Upper lobe of left lung (tissue), 6 donors: ENCODE measurements at regions not wholly inside any gene's neighbourhood (a gene's known extent, or its start where the extent isn't known, plus 50 kb on each side); places are given as distances from the start of the nearest gene placed in this dataset.

Experiments
- ATAC-seq, 2 donors: fragments of 200-7000 bp; cut with Tn5 transposase; one replicate each; pipeline ENCODE4 v1.9.1; 2022; ENCODE audit warnings: mild to moderate bottlenecking in 2 of 2, moderate library complexity in 2 of 2; ENCODE audit not compliant: low FRiP score in 2 of 2
- DNase-seq, 2 donors: peaks; one replicate each; pipeline ENCODE4 v3.0.0-alpha.2; 2019 to 2020
- H3K27ac ChIP-seq, 4 donors: fragments of 200-600 bp; sonication (generic); one replicate each; pipeline ENCODE4 v1.5.1; 2016 to 2019
- H3K27me3 ChIP-seq, 4 donors: fragments of 200-600 bp; sonication (generic); one replicate each; pipeline ENCODE4 v1.5.1; 2017 to 2019
- H3K36me3 ChIP-seq, 4 donors: fragments of 200-600 bp; sonication (generic); one replicate each; pipeline ENCODE4 v1.5.1; 2016 to 2019
- H3K4me1 ChIP-seq, 4 donors: fragments of 200-600 bp; sonication (generic); one replicate each; pipeline ENCODE4 v1.5.1; 2018 to 2019
- H3K4me3 ChIP-seq, 4 donors: fragments of 200-600 bp; sonication (generic); one replicate each; pipeline ENCODE4 v1.5.1; 2017 to 2019; ENCODE audit warnings: mild to moderate bottlenecking in 2 of 4, moderate library complexity in 1 of 4
- H3K9me3 ChIP-seq, 4 donors: fragments of 200-600 bp; sonication (generic); one replicate each; pipeline ENCODE4 v1.5.1; 2018 to 2019
- CTCF ChIP-seq, 6 experiments: fragments of 450-650 bp in 4 of 6; fragments of 200-600 bp in 2 of 6; sonication (generic) in 2 of 6; IDR thresholded peaks; one replicate each; pipeline ENCODE4 v1.5.1; 2016 to 2019; ENCODE audit warnings: antibody characterized with exemption in 6 of 6
- EP300 ChIP-seq, 4 donors: sonication (generic); formaldehyde crosslinking; IDR thresholded peaks; one replicate each; pipeline ENCODE4 v1.5.1; 2017; ENCODE audit warnings: antibody characterized with exemption in 4 of 4, control low read depth in 2 of 4
- POLR2A ChIP-seq, 4 donors: fragments of 450-650 bp; IDR thresholded peaks; one replicate each; pipeline ENCODE4 v1.5.1; 2016 to 2017; ENCODE audit warnings: antibody characterized with exemption in 4 of 4, mild to moderate bottlenecking in 2 of 4
- POLR2AphosphoS5 ChIP-seq, 2 donors: sonication (generic); formaldehyde crosslinking; IDR thresholded peaks; one replicate each; pipeline ENCODE4 v1.5.1; 2017; ENCODE audit warnings: antibody characterized with exemption in 2 of 2
- WGBS, 2 donors: methylation state at CpG; one replicate each; pipeline ENCODE4 v1.1.5; 2017 to 2018; 5-methylcytosine and 5-hydroxymethylcytosine counted together
- donor health status: DM: no; HTN: no; CAD: no; lungs with moderate emphysema.
- donor health status: DM: no; HTN: yes; CAD: no; lungs with severe emphysema.

GRCh38 chr5:163815240-163815791 is 309.9 kb downstream of the MAT2B start:
- Histone ChIP-seq H3K27me3 (no peaks in the 10 kb centered on the region), H3K27ac (no peak overlapping the region), H3K9me3 (no peaks in the 10 kb centered on the region), H3K4me3 (no peak overlapping the region), H3K4me1 (no peaks in the 10 kb centered on the region), H3K36me3 (no peaks in the 10 kb centered on the region)
- ATAC-seq = no peak
- TF ChIP-seq CTCF (IDR thresholded peaks at IDR 0.05) (no peak), POLR2AphosphoS5 (IDR thresholded peaks at IDR 0.05) (no peak), EP300 (IDR thresholded peaks at IDR 0.05) (no peak), POLR2A (IDR thresholded peaks at IDR 0.05) (no peak)
- no peak for DNase-seq

DNA sequence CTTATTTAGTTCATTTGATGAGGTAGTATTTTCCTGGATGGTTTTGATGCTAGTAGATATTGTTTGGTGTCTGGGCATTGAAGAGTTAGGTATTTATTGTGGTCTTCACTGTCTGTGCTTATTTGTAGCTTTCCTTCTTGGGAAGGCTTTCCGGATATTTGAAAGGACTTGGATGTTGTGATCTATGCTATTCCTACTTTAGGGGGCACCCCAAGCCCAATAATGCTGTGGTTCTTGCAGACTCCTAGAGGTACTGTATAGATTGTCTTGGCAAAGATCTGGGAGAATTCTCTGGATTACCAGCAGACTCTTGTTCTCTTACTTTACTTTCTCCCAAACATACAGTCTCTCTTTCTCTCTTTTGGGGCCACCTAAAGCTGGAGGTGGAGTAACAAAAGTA is 315.7 kb downstream of the MAT2B start:
- TF ChIP-seq EP300 (IDR thresholded peaks at IDR 0.05) (no peak), POLR2AphosphoS5 (IDR thresholded peaks at IDR 0.05) (no peak), POLR2A (IDR thresholded peaks at IDR 0.05) (no peak), CTCF (IDR thresholded peaks at IDR 0.05) (no peak)
- no peak for DNase-seq
- Histone ChIP-seq H3K9me3 (peaks cover 0 to 8% (median 0%) of the 10 kb centered on the region in 4 donors), H3K27me3 (no peaks in the 10 kb centered on the region), H3K4me3 (no peak overlapping the region), H3K27ac (no peak overlapping the region), H3K36me3 (no peaks in the 10 kb centered on the region), H3K4me1 (no peaks in the 10 kb centered on the region)
- no peak for ATAC-seq
- 76 to 88% methylated on average over 1 of the region's 1 CpG for WGBS, 2 donors

- no peaks in the 10 kb centered on the region for H3K36me3 ChIP-seq
- TF ChIP-seq POLR2AphosphoS5 (IDR thresholded peaks at IDR 0.05) (no peak), CTCF (IDR thresholded peaks at IDR 0.05) (no peak), POLR2A (IDR thresholded peaks at IDR 0.05) (no peak), EP300 (IDR thresholded peaks at IDR 0.05) (no peak)
- WGBS, 2 donors = 67 to 81% methylated on average over 4 of the region's 4 CpGs
- H3K9me3 ChIP-seq = peaks cover 0 to 8% (median 0%) of the 10 kb centered on the region in 4 donors
- H3K27ac ChIP-seq = no peak overlapping the region
- no peak overlapping the region for H3K4me3 ChIP-seq
- H3K27me3 ChIP-seq = no peaks in the 10 kb centered on the region
- no peak for ATAC-seq
- DNase-seq = no peak
- no peaks in the 10 kb centered on the region for H3K4me1 ChIP-seq
Observed at GRCh38 chr5:163822548-163822947, 317.1 kb downstream of the MAT2B start.

GRCh38 chr5:163825661-163826060 is 320.2 kb downstream of the MAT2B start:
- DNase-seq = no peak
- no peak overlapping the region for H3K27ac ChIP-seq
- peaks cover 0 to 7% (median 0%) of the 10 kb centered on the region in 4 donors for H3K9me3 ChIP-seq
- 75 to 85% methylated on average over 1 of the region's 1 CpG for WGBS, 2 donors
- H3K4me3 ChIP-seq = no peak overlapping the region
- H3K36me3 ChIP-seq = no peaks in the 10 kb centered on the region
- TF ChIP-seq POLR2A (IDR thresholded peaks at IDR 0.05) = no peak
- TF ChIP-seq CTCF (IDR thresholded peaks at IDR 0.05) = no peak
- no peak for TF ChIP-seq POLR2AphosphoS5 (IDR thresholded peaks at IDR 0.05)
- TF ChIP-seq EP300 (IDR thresholded peaks at IDR 0.05) = no peak
- no peak for ATAC-seq
- H3K27me3 ChIP-seq = no peaks in the 10 kb centered on the region
- H3K4me1 ChIP-seq = no peaks in the 10 kb centered on the region

DNA sequence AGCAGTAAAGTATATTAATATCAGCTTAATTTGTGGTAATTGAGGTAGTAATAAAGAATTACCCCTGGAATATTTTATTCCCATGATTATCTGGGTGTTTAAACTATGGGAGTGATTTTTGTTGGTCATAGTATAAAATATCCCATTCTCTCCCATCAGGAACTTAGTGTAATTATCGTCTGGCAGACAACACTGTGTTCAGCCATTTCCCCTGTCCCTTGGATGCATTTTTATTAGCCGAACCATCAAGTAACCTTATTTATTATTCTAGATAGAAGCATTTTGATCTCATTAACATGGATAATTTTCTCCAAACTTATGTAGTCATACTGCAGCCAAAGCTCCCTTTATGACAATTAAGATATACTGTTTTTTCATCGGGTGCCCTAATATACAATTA is 320.8 kb downstream of the MAT2B start:
- DNase-seq (no peak), ATAC-seq (no peak)
- Histone ChIP-seq H3K4me3 (no peak overlapping the region), H3K4me1 (no peaks in the 10 kb centered on the region), H3K36me3 (no peaks in the 10 kb centered on the region), H3K9me3 (peaks cover 0 to 2% (median 0%) of the 10 kb centered on the region in 4 donors), H3K27ac (no peak overlapping the region), H3K27me3 (no peaks in the 10 kb centered on the region)
- TF ChIP-seq POLR2AphosphoS5 (IDR thresholded peaks at IDR 0.05) (no peak), EP300 (IDR thresholded peaks at IDR 0.05) (no peak), POLR2A (IDR thresholded peaks at IDR 0.05) (no peak), CTCF (IDR thresholded peaks at IDR 0.05) (no peak)
- 83 to 85% methylated on average over 3 of the region's 3 CpGs for WGBS, 2 donors
